Stimulated activated naive CD4-positive, alpha-beta T cell treated with Interleukin-2 at 50 U/mL for 16 hours (primary cell): ENCODE measurements at regions not wholly inside any gene's neighbourhood (a gene's known extent, or its start where the extent isn't known, plus 50 kb on each side); places are given as distances from the start of the nearest gene placed in this dataset.
A peak's percentile ranks its signal among the peaks of the same experiment; 100 is the strongest.

Experiments used
- DNase-seq: peaks from one replicate; lab custom pipeline; 2025; lab: John Stamatoyannopoulos, UW

- DNase-seq: peak; percentile 54
Observed at GRCh38 chr15:31263751-31264558, 62.7 kb upstream of the KLF13 start.

GRCh38 chr15:31264559-31265089, 62.0 kb upstream of the KLF13 start:
- no peak for DNase-seq

GRCh38 chr15:31265090-31265870, 61.4 kb upstream of the KLF13 start:
- no peak for DNase-seq

- peak; percentile 57 for DNase-seq
Observed at GRCh38 chr15:31265871-31266711, 60.5 kb upstream of the KLF13 start.

GRCh38 chr15:31266712-31267111, 59.9 kb upstream of the KLF13 start:
- DNase-seq: no peak

- DNase-seq: no peak
Observed at GRCh38 chr15:31267161-31268107, 59.2 kb upstream of the KLF13 start.

- no peak for DNase-seq
Observed at GRCh38 chr15:31268108-31268501, 58.5 kb upstream of the KLF13 start.

GRCh38 chr15:31268911-31269784, 57.5 kb upstream of the KLF13 start:
- no peak for DNase-seq

- DNase-seq: no peak
Observed at GRCh38 chr15:31269816-31270575, 56.6 kb upstream of the KLF13 start.

- DNase-seq: no peak
Observed at GRCh38 chr15:31270767-31271166, 55.9 kb upstream of the KLF13 start.

- DNase-seq: no peak
Observed at GRCh38 chr15:31271224-31271635, 55.4 kb upstream of the KLF13 start.

- no peak for DNase-seq
Observed at GRCh38 chr15:31271711-31272557, 54.7 kb upstream of the KLF13 start.

GRCh38 chr15:31272558-31273257, 53.9 kb upstream of the KLF13 start:
- DNase-seq: no peak

- DNase-seq: no peak
Observed at GRCh38 chr15:31273258-31273941, 53.2 kb upstream of the KLF13 start.

GRCh38 chr15:31274496-31275330, 51.9 kb upstream of the KLF13 start:
- DNase-seq: no peak
